Mucosa of gallbladder (tissue), 1 donor: ENCODE measurements at regions not wholly inside any gene's neighbourhood (a gene's known extent, or its start where the extent isn't known, plus 50 kb on each side); places are given as distances from the start of the nearest gene placed in this dataset.

ENCODE experiments used
- DNase-seq: peaks from one replicate; pipeline ENCODE4 v3.0.0-alpha.2; 2020; ENCODE audit warnings: low spot score
- donor health status: DM: no; HTN: no; CAD: no.

DNA sequence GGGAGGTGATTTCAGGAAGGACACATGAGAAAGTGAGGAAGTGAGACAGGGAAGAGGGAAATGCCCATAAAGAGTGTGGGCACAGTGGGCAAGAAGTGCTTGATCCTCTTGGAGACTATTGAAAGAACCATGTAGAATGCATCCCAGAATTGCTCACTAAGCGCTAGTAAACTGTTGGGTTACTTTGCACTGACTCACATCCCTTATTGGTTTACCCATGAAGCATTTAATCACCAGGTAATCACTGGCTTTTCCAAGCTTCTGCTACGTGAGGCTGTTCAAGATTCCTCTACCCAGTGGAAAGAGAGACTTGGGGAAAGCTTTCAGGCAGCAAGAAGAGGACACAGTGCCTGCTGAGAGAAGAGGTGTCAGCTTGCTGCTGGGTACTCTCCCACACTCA lies 410.0 kb upstream of the JAG1 start:
- no peak for DNase-seq

- no peak for DNase-seq
These were observed 410.7 kb upstream of the JAG1 start for GRCh38 chr20:11084508-11084907.

- no peak for DNase-seq
These were observed 413.2 kb upstream of the JAG1 start for GRCh38 chr20:11086970-11087369.

DNA sequence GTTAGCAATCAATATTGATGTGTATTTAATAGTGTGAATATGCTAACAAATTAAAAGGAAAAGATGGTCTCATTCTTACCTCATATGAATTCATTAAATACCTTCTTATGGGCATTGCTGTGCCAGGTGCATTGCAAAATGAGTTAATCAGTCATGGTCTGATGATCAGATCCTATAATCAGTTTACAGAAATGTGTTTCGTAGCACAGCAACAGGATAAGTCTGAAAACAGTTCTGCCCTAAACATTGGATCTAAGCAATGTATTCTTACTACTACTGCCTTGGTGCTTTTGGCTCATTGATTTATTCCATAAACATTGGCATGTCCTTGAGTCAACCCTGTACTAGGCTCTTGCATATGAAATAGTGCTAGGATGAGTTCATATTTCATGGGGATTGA lies 417.0 kb upstream of the JAG1 start:
- DNase-seq, result no peak

DNA sequence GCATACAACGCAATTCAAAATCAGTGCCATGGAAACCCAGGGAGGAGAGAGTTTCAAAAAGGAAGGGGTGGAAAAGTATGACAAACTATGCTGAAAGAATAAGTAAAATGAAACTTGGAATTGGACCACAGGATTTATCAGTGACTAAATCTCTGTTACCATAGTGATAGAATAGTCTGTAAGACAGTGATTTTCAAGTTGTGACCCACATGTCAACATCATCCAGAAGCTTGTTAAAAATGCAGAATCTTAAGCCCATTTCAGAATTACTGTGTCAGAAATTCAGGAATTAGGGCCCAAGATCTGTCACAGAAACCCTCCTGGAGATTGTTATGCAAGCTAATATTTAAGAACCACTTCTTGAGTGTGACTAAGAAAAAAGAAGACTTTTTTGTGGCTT lies 417.7 kb upstream of the JAG1 start:
- no peak for DNase-seq

DNA sequence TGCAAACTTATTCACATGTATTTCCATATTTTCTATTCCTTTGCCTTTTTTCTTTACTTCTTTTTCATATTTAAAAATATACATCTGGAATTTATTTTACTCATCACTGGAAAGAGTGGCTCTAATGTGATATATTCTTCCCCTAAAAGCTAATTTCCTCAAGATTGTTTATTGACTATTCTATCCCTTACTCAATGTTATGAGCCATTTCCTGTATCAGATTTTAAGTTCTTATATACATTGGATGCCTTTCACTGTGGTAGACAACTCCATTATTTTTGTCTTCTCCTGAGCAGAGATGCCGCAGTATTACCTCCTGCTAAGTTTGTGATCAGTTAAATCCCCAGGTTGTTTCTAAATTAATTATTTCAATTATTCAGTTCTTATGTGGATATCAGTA lies 418.4 kb upstream of the JAG1 start:
- no peak for DNase-seq

DNA sequence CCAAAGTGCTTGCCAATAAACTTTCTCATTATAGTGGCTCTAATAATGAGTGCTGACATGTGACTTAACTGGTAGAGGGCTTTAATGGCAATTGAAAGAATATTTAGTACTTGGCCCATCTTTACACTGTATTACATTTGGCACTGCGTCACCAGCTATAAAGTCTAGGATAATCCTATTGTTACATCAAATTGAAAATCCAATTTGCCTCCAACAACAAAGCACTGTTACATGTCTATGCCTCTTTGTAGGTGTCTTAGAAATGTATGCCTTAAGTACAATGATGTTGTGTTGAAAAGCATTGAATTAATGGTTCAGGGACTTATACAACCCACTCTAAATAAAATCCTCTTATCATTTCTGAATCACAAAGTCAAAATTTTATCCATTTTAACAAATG lies 420.4 kb upstream of the JAG1 start:
- no peak for DNase-seq

DNA sequence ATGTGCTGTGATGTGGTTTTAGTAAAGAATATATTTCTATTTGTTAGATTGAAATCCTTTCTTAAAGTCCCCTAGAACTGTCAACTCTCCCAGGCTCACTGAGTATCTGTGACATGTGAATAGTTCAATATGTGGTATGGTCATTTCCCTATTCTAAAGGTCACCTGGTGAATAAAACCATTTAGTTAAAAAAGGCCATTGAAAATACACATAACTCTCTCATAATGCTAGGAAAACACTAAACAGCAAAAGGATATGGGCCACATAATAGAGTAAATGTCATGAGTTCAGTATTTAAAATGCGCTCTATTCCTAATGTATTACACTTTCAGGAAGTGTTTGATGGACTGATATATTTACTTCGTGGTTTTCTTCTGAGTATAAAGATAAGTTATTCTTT lies 420.9 kb upstream of the JAG1 start:
- no peak for DNase-seq

DNA sequence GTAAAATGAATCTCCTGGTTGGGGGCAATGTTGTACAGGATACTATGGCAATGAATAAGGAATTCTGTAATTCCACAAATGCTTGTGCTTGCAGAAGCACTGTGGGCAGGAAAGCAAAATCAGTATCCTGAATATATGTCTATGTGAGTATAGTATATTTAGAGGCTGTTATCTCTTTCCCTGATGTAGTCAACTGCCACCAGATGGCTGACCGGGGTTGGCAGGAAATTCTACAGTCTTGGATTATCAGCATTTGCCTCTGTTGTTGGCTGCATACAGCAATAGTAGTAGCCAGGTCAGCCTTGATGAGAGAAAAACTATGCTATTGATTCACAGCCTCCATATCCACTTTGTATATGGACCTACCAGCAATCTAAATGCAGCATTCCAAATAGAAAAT lies 425.1 kb upstream of the JAG1 start:
- DNase-seq, result no peak

GRCh38 chr20:11101243-11101642 lies 427.4 kb upstream of the JAG1 start:
- no peak for DNase-seq

DNA sequence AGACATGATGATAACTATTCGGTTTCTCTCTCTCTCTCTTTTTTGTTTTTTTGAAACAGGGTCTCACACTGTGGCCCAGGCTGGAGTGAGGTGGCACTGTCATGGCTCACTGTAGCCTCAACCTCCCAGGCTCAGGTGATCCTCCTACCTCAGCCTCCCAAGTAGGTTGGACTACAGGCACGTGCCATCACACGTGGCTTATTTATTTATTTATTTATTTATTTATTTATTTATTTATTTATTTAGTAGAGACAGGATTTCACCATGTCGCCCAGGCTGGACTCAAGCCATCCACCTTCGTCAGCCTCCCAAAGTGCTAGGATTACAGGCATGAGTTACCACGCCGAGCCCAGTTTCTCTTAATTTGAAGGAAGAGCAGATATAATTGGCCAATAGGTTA lies 427.9 kb upstream of the JAG1 start:
- no peak for DNase-seq

DNA sequence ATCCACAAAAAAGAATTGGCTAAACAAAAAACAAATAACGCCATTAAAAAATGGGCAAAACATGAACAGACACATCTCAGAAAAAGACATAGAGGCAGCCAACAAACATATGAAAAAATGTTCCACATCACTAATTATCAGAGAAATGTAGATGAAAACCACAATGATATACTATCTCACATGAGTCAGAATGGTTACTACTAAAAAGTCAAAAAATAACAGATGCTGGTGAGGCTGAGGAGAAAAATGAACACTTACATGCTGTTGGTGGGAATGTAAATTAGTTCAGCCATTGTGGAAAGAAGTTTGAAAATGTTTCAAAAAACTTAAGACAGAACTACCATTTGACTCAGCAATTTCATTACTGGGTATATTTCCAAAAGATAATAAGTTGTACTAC lies 430.1 kb upstream of the JAG1 start:
- DNase-seq, result no peak

DNA sequence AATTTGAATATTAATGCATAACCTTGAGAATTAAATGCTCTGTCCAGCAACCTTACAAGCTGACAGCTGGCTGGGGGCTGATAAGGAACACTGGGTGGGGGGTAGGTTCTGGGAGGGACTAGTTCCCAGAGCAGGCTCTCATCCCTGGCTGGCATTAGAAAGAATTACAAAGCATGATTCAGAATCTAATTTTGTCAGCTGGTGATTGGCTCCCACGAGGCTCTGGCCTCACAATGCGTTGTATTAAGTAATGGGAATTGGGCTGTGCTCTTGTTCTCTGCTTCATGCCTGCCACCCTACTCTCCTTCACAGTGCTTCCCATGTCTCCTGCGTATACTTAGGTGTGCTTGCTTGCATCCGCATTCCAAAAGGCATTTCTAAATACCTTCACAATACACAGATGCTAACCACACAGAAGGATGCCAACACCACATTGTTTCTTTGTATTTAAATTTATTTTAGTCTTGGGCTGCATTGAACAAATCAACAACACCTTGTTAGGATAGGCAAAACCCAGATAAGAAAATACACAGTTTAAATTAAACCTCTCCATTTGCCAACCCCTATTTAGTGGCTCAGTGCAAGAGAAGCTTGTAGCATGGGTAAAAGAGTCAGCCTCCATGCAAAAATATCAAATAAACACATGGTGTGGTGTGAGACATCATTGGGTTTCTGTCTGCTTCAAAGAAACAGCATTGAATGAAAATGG lies 434.5 kb upstream of the JAG1 start:
- no peak for DNase-seq

DNA sequence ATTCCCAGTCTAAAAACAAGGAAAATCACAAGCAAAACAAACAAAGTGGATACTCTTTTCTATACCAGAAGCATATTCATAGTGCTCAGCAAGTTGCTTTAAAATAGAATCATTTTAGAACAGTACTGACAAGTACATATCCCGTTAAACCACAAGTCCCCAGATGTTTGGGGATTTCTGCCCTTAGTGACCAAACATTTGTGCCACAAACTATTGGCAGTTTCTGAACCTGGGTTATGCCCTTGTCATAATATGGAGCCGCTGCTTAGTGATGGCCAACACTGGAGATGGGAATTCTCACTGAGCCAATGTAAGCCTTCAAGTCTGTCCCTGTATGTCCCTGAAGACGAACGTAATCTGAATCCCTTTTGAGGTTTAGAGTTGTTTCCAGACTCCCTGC lies 436.7 kb upstream of the JAG1 start:
- no peak for DNase-seq

GRCh38 chr20:11111191-11111590 lies 437.4 kb upstream of the JAG1 start:
- no peak for DNase-seq

GRCh38 chr20:11112832-11113231 lies 439.0 kb upstream of the JAG1 start:
- DNase-seq, result no peak

- DNase-seq, result no peak
These were observed 440.6 kb upstream of the JAG1 start for GRCh38 chr20:11114382-11114781.

DNA sequence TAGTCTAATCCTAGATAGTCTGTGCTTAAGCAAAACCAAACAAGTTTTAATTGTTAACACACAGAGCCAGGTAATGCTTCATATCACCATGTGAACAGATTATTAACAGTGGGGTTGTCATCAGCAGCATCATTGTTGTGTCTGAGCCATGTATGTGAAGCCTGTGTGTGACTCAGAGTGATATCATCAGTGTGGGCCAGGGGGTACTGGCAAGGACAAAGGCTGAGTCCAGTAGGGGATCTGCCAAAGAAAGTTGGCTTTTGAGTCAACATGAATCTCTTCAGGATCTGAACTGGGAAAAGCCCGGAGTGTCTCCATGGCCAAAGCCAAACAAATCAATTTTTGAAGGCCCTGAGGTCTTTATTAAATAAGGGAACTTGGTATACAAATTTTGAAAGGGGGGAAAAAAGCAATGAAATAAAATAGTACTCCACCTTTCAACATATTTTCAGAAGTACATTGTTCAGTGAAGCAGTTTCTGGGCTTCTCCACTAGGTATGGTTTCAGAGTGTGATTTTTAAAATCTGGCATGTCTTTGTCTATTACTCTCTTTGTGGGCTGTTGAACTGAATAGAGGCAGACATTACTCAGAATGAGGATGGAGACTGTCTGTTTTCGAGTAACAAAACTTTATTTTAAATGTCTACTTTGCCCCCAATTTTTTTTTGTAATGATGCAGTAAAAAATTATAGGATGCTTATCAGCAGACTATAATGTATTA lies 444.2 kb upstream of the JAG1 start:
- no peak for DNase-seq

DNA sequence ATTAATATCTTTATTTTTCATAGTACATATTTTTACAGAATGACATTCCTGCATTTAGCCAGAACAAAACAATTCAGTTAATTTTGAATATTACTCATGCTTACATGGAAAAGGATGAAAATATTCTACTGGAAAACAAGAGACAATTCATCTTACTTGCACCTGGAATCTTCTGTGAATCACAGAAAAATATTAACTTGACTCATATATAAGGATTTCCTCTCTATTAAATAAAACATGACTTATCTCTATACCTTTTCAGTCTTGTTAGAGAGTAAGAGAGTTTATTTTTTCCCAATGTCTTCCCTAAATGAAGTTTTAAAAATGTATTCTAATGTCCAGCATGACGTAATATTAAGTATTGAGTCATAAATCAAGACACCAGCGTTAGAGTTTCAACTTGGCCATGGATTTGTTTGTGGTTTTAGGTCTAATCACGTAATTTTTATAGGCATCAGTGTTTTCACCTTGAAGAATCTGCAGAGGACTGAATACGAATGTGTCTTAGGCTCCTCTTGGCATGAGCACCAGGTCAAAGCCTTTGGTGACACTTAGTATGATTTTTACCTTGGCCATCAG lies 445.1 kb upstream of the JAG1 start:
- no peak for DNase-seq

DNA sequence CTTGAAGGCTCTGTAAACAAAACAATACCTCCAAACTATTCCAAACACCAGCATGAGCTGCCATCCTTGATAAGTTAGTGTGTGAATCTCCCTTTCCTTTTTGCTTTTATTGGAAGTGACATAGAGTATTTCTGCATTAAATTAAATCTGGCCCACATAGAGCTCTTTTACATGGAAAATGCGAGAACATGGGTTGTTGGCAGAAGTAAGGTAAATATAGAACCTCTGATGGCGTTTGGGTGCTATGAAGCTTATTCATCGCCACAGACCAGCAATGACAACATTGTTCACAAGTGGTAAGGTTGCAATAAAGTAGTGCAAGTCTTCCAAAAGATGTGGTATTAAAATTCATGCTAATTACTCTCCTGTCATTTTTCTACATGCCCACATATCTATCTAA lies 445.8 kb upstream of the JAG1 start:
- no peak for DNase-seq

DNA sequence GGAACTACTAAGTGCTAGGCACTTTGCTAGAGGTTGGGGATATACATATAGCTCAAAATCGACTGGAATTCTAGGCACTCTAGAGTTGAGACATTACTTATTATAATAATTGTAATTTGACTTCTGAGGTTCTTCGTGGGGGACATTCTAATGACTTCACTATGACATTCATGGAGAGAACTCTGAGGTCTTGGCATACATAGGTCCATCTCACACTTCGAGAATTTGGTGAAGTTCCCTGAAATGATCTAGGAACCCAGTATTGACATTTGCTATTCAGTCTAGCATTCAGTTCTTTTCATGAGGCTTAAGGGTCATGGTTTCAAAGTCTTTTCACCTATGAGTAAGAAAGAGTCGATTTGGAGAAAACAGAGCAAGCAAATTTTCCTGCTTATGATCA lies 446.6 kb upstream of the JAG1 start:
- no peak for DNase-seq

GRCh38 chr20:11124849-11125505 lies 451.2 kb upstream of the JAG1 start:
- no peak for DNase-seq

GRCh38 chr20:11128220-11128718 lies 454.5 kb upstream of the JAG1 start:
- DNase-seq, result no peak
